CD4-positive, alpha-beta T cell (primary cell): ENCODE measurements at regions not wholly inside any gene's neighbourhood (a gene's known extent, or its start where the extent isn't known, plus 50 kb on each side); places are given as distances from the start of the nearest gene placed in this dataset.

Source experiments
- ATAC-seq: fragments of 200-7000 bp; cut with Tn5 transposase; one replicate; pipeline ENCODE4 v1.10.0; 2022; ENCODE audit warnings: mild to moderate bottlenecking; ENCODE audit not compliant: poor library complexity
- CTCF ChIA-PET: fragments of 350-600 bp; sonication (Branson Sonifier 250); formaldehyde crosslinking; loops from one replicate; lab custom pipeline; 2021; ENCODE audit warnings: antibody characterized with exemption, inconsistent platforms; lab: Charles Lee
- POLR2A ChIA-PET: fragments of 350-600 bp; sonication (Branson Sonifier 250); formaldehyde crosslinking; loops from one replicate; lab custom pipeline; 2021; ENCODE audit warnings: antibody characterized with exemption, inconsistent platforms; lab: Charles Lee
- DNase-seq, 14 experiments: peaks; one replicate each; pipeline ENCODE4 v3.0.0-alpha.2; 2013 to 2020; ENCODE audit warnings: mixed read lengths in 2 of 14
- H3K27ac ChIP-seq, 2 donors: one replicate each; pipeline versions ENCODE4 v1.5.1 to v1.7.0; 2013; ENCODE audit warnings: low read length in 2 of 2, low read depth in 1 of 2, mild to moderate bottlenecking in 1 of 2
- H3K27me3 ChIP-seq, 2 experiments: 1 replicate in 1 of 2; 2 replicates in 1 of 2; pipeline versions ENCODE4 v1.6.1 to v1.7.0; 2013; ENCODE audit warnings: low read length in 2 of 2, control low read depth in 1 of 2, mild to moderate bottlenecking in 1 of 2, moderate library complexity in 1 of 2; ENCODE audit not compliant: insufficient read depth in 2 of 2, control insufficient read depth in 1 of 2
- H3K36me3 ChIP-seq: one replicate; pipeline ENCODE4 v1.6.1; 2013; ENCODE audit warnings: low read length, control low read depth; ENCODE audit not compliant: insufficient read depth
- H3K4me1 ChIP-seq: one replicate; pipeline ENCODE4 v1.6.1; 2013; ENCODE audit warnings: low read length, control low read depth; ENCODE audit not compliant: insufficient read depth
- H3K4me3 ChIP-seq: one replicate; pipeline ENCODE4 v1.5.1; 2013; ENCODE audit warnings: mild to moderate bottlenecking, low read length, moderate library complexity
- H3K9me3 ChIP-seq, 2 experiments: 1 replicate in 1 of 2; 2 replicates in 1 of 2; pipeline versions ENCODE4 v1.6.1 to v1.7.0; 2013; ENCODE audit warnings: low read length in 2 of 2, mild to moderate bottlenecking in 2 of 2, control low read depth in 1 of 2, moderate library complexity in 1 of 2; ENCODE audit not compliant: control insufficient read depth in 1 of 2, insufficient read depth in 1 of 2
- H3K27ac Mint-ChIP-seq: one replicate; pipeline ENCODE4 v1.8.0; 2020; ENCODE audit warnings: mixed read lengths
- H3K27me3 Mint-ChIP-seq: one replicate; pipeline ENCODE4 v1.8.0; 2021; ENCODE audit warnings: mixed read lengths
- H3K36me3 Mint-ChIP-seq: one replicate; pipeline ENCODE4 v1.8.0; 2021; ENCODE audit warnings: low read depth, mixed read lengths
- H3K4me1 Mint-ChIP-seq: one replicate; pipeline ENCODE4 v1.8.0; 2021; ENCODE audit warnings: low read depth, mixed read lengths
- H3K4me3 Mint-ChIP-seq: one replicate; pipeline ENCODE4 v1.8.0; 2020; ENCODE audit warnings: mild to moderate bottlenecking, mixed read lengths
- H3K9me3 Mint-ChIP-seq: one replicate; pipeline ENCODE4 v1.8.0; 2020; ENCODE audit warnings: mixed read lengths
- CTCF ChIP-seq: fragments of 200-600 bp; IDR thresholded peaks from one replicate; pipeline ENCODE4 v1.8.0; 2022; ENCODE audit warnings: antibody characterized with exemption, mild to moderate bottlenecking
- intact Hi-C, 2 experiments: fragments of 100-400 bp; cut with DNase I in 1 of 2; cut with micrococcal nuclease in 1 of 2; formaldehyde crosslinking; loops; one replicate each; pipeline versions ENCODE4 v1.15.1 to v1.9.0; 2023 to 2025; cut with DNase I, micrococcal nuclease

- Histone ChIP-seq H3K27ac (no peak overlapping the region), H3K27me3 (no peaks in the 10 kb centered on the region), H3K36me3 (no peaks in the 10 kb centered on the region), H3K9me3 (peaks cover 9 to 11% of the 10 kb centered on the region in 2 experiments), H3K4me3 (no peak overlapping the region), H3K4me1 (no peaks in the 10 kb centered on the region)
- intact Hi-C loops, result no loop called here
- TF ChIP-seq CTCF, result no peak
- CTCF ChIA-PET, result no interaction called here
- no peaks in the 10 kb centered on the region for H3K36me3 Mint-ChIP-seq
- DNase-seq (no peak), ATAC-seq (no peak)
- H3K27me3 Mint-ChIP-seq, result no peaks in the 10 kb centered on the region
- H3K9me3 Mint-ChIP-seq, result peaks cover 2% of the 10 kb centered on the region
- H3K4me1 Mint-ChIP-seq, result no peaks in the 10 kb centered on the region
- POLR2A ChIA-PET, result no interaction called here
- H3K4me3 Mint-ChIP-seq, result no peak overlapping the region
- no peak overlapping the region for H3K27ac Mint-ChIP-seq
These were observed 1296.5 kb downstream of the MAT2B start for GRCh38 chr5:164801910-164802309.

GRCh38 chr5:164809821-164810220 lies 1304.4 kb downstream of the MAT2B start:
- Mint-ChIP-seq H3K36me3 (no peaks in the 10 kb centered on the region), H3K9me3 (peaks cover 3% of the 10 kb centered on the region), H3K27me3 (no peaks in the 10 kb centered on the region), H3K4me1 (no peaks in the 10 kb centered on the region), H3K27ac (no peak overlapping the region), H3K4me3 (no peak overlapping the region)
- no peak for TF ChIP-seq CTCF
- DNase-seq, result no peak
- ChIA-PET POLR2A (no interaction called here), CTCF (no interaction called here)
- H3K36me3 ChIP-seq, result no peaks in the 10 kb centered on the region
- intact Hi-C loops, result no loop called here
- peaks cover 0 to 13% of the 10 kb centered on the region in 2 experiments for H3K9me3 ChIP-seq
- no peaks in the 10 kb centered on the region for H3K4me1 ChIP-seq
- no peak overlapping the region for H3K27ac ChIP-seq
- H3K27me3 ChIP-seq, result no peaks in the 10 kb centered on the region
- H3K4me3 ChIP-seq, result no peak overlapping the region
- no peak for ATAC-seq

- Histone ChIP-seq H3K4me3 (no peak overlapping the region), H3K27me3 (no peaks in the 10 kb centered on the region), H3K27ac (no peak overlapping the region), H3K36me3 (no peaks in the 10 kb centered on the region), H3K9me3 (peaks cover 0 to 7% of the 10 kb centered on the region in 2 experiments), H3K4me1 (no peaks in the 10 kb centered on the region)
- no peaks in the 10 kb centered on the region for H3K36me3 Mint-ChIP-seq
- no peaks in the 10 kb centered on the region for H3K4me1 Mint-ChIP-seq
- ChIA-PET POLR2A (no interaction called here), CTCF (no interaction called here)
- H3K4me3 Mint-ChIP-seq, result no peak overlapping the region
- ATAC-seq, result no peak
- H3K27ac Mint-ChIP-seq, result no peak overlapping the region
- no peak for TF ChIP-seq CTCF
- no peaks in the 10 kb centered on the region for H3K9me3 Mint-ChIP-seq
- intact Hi-C loops, result no loop called here
- H3K27me3 Mint-ChIP-seq, result no peaks in the 10 kb centered on the region
- no peak for DNase-seq
These were observed 1313.0 kb downstream of the MAT2B start for GRCh38 chr5:164818445-164818844.
